Right lung (tissue), 2 donors: ENCODE measurements at regions not wholly inside any gene's neighbourhood (a gene's known extent, or its start where the extent isn't known, plus 50 kb on each side); places are given as distances from the start of the nearest gene placed in this dataset.

ENCODE experiments used
- DNase-seq, 2 donors: peaks; one replicate each; pipeline ENCODE4 v3.0.0-alpha.2; 2013

DNA sequence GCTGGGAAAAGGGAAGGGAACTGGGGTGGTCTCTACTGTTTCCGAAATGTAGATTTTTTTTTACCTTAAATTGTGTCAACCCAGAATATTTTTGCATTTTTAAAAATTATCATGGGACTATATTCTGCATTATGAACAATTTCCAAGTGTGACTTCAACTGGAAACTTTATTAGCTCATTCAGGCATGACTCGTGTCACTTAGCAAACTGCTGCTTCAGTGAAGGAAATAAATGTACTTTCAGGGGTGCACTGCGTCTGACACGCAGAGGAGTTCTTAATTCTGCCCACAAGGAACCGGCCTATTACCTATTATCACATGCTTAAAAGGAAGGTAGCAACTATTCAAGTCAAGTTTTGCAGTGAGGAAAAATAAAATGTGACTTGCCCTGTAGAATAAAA lies 291.3 kb upstream of the PRDM1 start:
- no peak for DNase-seq

GRCh38 chr6:105794239-105794638 lies 291.9 kb upstream of the PRDM1 start:
- no peak for DNase-seq

GRCh38 chr6:105793130-105793529 lies 293.0 kb upstream of the PRDM1 start:
- DNase-seq, result no peak

GRCh38 chr6:105791583-105792318 lies 294.4 kb upstream of the PRDM1 start:
- DNase-seq, result no peak

GRCh38 chr6:105791179-105791578 lies 295.0 kb upstream of the PRDM1 start:
- no peak for DNase-seq

DNA sequence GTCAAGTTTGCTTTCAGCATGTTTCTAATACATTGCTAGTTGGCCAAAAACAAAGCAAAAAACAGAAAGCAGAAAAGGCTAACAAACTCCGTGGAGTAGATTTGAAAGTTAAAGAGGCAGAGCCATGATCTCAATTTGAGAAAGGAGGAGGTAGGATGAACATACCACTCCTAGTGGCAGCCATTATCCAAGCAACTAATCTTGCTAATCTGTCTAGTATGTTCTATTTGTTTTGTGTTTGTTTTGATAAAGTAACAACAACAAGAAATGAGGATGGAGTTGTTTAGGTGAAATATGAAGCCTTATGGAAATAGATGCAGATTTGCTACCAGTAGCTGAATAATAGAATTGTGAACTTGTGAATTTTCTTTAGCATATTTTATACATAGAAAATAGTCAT lies 295.5 kb upstream of the PRDM1 start:
- no peak for DNase-seq

DNA sequence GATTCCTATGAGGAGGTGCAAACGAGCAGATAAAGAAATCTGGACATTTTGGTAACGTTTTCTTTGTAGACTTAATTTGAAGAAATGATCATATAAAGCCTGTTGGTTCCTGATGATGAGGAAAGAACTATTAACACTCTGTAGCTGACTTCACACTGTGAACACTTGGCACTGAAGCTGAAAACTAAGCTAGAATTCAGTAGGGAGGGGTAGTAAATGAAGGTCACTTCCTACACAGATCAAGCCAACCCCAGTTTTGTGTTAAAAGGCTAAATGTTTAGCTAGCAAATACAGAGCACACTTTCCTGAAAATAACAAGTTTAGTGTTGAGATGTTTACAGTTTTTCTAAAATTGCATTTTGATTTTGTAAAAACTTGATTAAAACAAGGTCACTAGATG lies 296.2 kb upstream of the PRDM1 start:
- DNase-seq, result no peak

DNA sequence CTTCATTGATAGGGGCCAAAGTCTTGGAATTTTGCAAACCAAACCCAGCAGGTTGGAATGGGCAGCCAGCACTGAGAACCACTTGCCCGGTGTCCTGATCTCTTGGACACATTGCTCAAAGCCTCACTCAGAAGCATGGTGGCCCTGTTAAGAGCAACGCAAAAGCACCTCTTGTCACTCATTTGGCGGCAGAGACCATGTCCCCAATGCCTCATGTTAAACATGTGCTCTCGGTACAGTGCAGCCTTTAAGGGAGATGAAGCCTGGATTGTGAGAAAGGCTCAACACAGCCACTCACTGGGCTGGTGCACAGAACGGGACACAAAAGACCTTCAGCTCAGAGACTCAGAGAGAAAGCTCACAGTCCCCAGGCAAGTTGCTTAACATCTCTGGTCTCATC lies 298.4 kb upstream of the PRDM1 start:
- no peak for DNase-seq

- no peak for DNase-seq
Observed at GRCh38 chr6:105786890-105787655, 299.1 kb upstream of the PRDM1 start.

- DNase-seq, result no peak
Observed at GRCh38 chr6:105786449-105786848, 299.7 kb upstream of the PRDM1 start.

DNA sequence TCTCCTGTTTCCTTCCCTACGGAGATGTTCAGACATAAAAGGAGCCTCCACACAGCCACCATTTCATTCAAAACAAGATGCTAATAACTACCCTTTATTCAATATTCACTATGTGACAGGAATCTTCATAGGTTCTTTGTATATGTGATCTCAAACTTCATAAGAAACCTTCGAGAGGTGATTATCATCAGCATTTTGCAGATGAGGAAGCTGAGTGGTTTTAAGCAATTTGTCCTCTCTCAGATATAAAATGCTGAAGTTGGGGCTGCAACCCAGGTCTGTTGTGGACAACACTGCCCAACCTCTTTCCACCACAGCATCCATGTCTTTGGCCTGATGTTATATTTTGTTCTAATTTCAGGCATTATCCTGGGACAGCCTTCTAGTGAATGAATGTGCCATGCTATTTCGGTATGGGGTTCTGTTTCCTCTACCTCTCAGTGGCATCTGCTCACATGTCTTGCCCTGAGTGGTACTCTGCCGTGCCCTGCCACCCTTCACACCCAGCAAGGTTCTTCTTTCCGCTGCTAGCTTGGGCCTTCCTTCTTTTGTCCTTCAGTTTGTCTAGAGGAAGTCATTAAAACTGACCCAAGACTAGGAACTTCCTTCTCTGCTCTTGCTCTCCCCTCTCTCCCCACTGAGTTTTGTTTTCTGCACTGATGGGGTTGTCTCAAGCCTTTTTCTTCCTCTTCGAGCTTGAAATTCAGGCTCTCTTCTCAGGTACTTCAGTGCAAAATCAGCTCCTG lies 300.9 kb upstream of the PRDM1 start:
- DNase-seq, result no peak

- no peak for DNase-seq
Observed at GRCh38 chr6:105784179-105784578, 302.0 kb upstream of the PRDM1 start.

GRCh38 chr6:105783333-105783935 lies 302.7 kb upstream of the PRDM1 start:
- no peak for DNase-seq

GRCh38 chr6:105781915-105782314 lies 304.2 kb upstream of the PRDM1 start:
- DNase-seq, result no peak

DNA sequence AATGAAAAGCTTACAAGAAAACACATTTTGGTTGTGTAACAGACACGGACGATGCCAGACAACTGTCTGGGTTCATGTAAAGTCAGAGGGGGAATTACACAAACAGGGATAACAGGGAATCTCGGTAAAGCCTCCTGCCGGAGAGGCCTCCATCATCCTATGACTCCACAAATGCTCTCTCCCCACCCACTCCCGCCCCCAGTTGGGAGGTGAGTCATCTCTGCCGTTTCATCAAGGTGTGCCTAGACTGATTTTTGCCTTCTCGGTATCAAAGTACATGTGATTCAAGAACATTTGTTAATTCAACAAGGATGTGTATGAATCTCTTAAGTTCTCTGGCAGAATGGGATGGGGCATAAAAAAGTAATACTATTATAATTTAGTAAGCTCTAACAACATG lies 304.9 kb upstream of the PRDM1 start:
- no peak for DNase-seq

DNA sequence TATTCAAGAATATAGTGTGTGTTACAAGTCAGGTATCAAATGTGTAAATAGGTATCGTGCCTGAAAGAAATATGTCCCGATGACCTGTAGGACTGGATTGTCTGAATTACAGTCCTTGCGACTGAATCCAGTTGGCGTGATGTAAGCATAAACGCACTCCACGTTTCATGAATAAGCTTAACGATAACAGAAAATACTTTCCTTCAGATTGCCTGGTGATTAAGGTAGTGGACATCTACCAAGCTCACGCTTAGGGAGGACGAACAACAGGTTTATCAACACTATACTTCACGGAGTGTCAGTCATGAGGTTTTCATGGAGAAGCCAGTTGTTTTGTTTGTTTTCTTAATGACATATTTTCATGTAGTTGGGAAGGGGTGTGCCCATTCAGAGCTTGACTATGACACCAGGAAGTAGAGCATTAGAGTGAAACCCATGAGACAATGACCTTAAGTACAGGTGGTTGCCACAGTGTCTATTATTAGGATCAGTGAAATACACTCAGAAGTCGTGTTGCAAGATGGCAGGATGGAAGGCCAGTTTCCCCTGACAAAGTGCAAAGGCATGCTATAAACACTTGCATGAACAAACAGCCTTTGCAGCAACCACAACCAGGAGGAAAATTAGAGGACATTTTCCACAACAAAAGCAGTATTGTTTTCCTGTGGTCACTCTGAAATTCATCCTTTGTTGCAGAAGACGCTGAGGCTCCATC lies 305.8 kb upstream of the PRDM1 start:
- no peak for DNase-seq

DNA sequence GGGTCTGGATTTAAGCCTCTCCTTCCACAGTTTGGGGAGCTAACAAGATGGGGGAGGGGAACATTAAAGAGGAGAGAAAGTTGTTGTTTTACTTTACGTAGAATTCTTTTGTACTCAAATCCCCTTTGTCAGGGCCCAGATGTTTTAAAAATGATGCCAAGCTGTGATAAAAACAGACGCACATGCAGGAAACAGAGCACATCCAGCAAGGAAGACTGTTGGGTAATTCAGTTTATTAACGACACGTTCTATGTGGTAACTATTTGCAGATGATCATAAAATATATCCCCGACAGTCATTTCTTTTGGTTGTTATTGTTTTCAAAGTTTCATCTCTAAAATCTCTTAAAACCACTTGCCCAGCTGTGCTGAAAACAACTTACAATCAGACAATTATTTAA lies 307.0 kb upstream of the PRDM1 start:
- no peak for DNase-seq

- DNase-seq, result no peak
Observed at GRCh38 chr6:105775095-105775494, 311.0 kb upstream of the PRDM1 start.

DNA sequence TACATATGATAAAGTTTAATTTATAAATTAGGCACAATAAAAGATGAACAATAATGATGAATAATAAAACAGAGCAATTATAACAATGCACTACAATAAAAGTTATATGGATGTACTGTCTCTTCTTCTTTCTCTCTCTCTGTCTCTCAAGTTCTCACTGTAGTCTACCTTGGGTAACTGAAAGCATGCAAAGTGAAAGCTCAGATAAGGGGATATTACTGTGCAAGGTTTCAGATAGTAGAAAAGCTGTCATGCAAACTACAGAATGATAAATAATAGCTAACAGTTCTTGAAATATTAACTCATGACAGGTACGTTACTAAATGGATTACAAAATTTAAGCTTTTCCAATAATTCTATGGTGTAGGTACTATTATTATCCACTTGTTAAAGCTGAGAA lies 311.9 kb upstream of the PRDM1 start:
- DNase-seq, result no peak

GRCh38 chr6:105771313-105771970 lies 314.7 kb upstream of the PRDM1 start:
- no peak for DNase-seq

GRCh38 chr6:105769987-105770386 lies 316.1 kb upstream of the PRDM1 start:
- DNase-seq, result no peak
